ENCODE measurements at regions not wholly inside any gene's neighbourhood (a gene's known extent, or its start where the extent isn't known, plus 50 kb on each side); places are given as distances from the start of the nearest gene placed in this dataset.

GRCh38 chr11:116533186-116533825 is 239.5 kb downstream of the BUD13 start:
- TF ChIP-seq CTCF (IDR thresholded peaks at IDR 0.05) (no peak), POLR2A (IDR thresholded peaks at IDR 0.05) (no peak)
